SKM-1 treated with dmso at 0.1 percent for 144 hours (cell line): ENCODE measurements at regions not wholly inside any gene's neighbourhood (a gene's known extent, or its start where the extent isn't known, plus 50 kb on each side); places are given as distances from the start of the nearest gene placed in this dataset.

Experiments
- DNase-seq: peaks from one replicate; lab custom pipeline; 2025; ENCODE audit not compliant: unreplicated experiment; lab: John Stamatoyannopoulos, UW

GRCh38 chr12:42641221-42641885, 51.8 kb upstream of the PRICKLE1 start:
- DNase-seq, result no peak

- DNase-seq, result no peak
Observed at GRCh38 chr12:42640391-42640790, 50.8 kb upstream of the PRICKLE1 start.

GRCh38 chr12:42639556-42639955, 50.0 kb upstream of the PRICKLE1 start:
- DNase-seq, result no peak
